ENCODE measurements at regions not wholly inside any gene's neighbourhood (a gene's known extent, or its start where the extent isn't known, plus 50 kb on each side); places are given as distances from the start of the nearest gene placed in this dataset.

DNA sequence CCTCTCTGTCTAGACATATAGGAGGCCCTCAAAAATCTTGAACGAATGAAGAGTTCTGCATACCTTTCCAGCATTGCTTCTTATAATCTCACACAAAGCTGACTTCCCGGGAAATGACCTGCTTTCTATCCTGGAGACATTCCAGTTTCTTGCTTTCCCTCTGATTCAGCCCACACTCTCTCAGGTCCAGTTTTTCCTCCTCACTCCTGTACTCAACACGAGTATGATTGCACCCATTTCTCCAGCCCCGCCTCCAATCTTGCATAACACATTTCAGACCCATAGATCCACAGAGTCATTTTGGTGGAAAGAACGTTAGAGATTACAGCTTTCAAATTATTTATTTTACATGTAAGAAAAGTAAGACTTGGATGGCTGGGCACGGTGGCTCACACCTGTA, 127.5 kb upstream of the TLR3 start:
- Histone ChIP-seq H3K4me3 (ENCODE audit: severe bottlenecking) (no peak overlapping the region), H3K27me3 (ENCODE audit: insufficient read depth, poor library complexity, severe bottlenecking) (no peaks in the 10 kb centered on the region), H3K9me3 (ENCODE audit: severe bottlenecking) (no peaks in the 10 kb centered on the region), H3K36me3 (ENCODE audit: low read depth) (no peaks in the 10 kb centered on the region), H3K27ac (ENCODE audit: poor library complexity, severe bottlenecking) (no peak overlapping the region), H3K4me1 (ENCODE audit: insufficient read depth, poor library complexity, severe bottlenecking) (no peaks in the 10 kb centered on the region)
- TF ChIP-seq, protein P1, sequence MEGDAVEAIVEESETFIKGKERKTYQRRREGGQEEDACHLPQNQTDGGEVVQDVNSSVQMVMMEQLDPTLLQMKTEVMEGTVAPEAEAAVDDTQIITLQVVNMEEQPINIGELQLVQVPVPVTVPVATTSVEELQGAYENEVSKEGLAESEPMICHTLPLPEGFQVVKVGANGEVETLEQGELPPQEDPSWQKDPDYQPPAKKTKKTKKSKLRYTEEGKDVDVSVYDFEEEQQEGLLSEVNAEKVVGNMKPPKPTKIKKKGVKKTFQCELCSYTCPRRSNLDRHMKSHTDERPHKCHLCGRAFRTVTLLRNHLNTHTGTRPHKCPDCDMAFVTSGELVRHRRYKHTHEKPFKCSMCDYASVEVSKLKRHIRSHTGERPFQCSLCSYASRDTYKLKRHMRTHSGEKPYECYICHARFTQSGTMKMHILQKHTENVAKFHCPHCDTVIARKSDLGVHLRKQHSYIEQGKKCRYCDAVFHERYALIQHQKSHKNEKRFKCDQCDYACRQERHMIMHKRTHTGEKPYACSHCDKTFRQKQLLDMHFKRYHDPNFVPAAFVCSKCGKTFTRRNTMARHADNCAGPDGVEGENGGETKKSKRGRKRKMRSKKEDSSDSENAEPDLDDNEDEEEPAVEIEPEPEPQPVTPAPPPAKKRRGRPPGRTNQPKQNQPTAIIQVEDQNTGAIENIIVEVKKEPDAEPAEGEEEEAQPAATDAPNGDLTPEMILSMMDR (IDR thresholded peaks at IDR 0.05; ENCODE audit: poor library complexity, severe bottlenecking): no peak
- ATAC-seq (ENCODE audit: low read depth) (no peak), DNase-seq (ENCODE audit: low spot score) (no peak)

DNA sequence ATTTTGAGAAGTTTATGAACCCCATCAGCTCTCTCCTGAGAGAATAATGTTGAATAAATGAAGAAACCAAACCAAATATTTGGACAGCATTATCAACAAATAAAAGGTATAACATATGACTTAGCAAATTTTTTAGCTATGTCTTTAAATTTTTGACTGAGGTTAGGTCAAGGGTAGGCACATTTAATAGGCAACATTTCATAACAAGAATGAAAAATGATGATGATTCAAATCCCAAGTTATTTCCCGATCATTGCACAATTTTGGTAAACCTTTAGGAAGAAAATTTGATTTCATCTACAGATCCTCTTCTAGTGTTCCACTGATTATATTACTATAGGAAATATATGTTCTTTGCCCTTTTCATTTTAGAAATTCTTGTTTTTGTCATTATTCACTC, 123.7 kb upstream of the TLR3 start:
- Histone ChIP-seq H3K4me3 (ENCODE audit: severe bottlenecking) (no peak overlapping the region), H3K27ac (ENCODE audit: poor library complexity, severe bottlenecking) (no peak overlapping the region), H3K4me1 (ENCODE audit: insufficient read depth, poor library complexity, severe bottlenecking) (no peaks in the 10 kb centered on the region), H3K9me3 (ENCODE audit: severe bottlenecking) (no peaks in the 10 kb centered on the region), H3K36me3 (ENCODE audit: low read depth) (no peaks in the 10 kb centered on the region), H3K27me3 (ENCODE audit: insufficient read depth, poor library complexity, severe bottlenecking) (no peaks in the 10 kb centered on the region)
- ATAC-seq (ENCODE audit: low read depth) (no peak), DNase-seq (ENCODE audit: low spot score) (no peak)
- TF ChIP-seq, protein P1 (IDR thresholded peaks at IDR 0.05; ENCODE audit: poor library complexity, severe bottlenecking): no peak

DNA sequence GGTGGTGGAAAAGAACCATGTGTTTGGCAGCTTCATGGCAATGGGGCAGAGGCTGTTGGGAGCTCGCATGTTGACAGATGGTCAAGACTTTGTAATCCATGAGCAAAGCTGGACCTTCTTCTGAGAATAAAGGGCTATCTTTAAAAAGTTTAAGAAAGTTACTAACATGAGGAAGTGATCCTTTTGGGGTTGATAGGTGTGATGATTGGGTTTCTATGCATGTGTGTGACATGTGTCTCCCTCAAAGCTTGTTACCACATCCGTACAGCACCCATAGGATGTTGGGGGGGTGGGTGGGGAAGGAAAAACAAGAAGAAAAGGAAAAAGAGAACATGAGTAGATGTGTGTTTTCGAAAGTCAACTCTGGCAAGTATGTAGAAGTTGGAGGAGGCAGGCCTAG, 123.0 kb upstream of the TLR3 start:
- Histone ChIP-seq H3K27ac (ENCODE audit: poor library complexity, severe bottlenecking) (no peak overlapping the region), H3K9me3 (ENCODE audit: severe bottlenecking) (no peaks in the 10 kb centered on the region), H3K27me3 (ENCODE audit: insufficient read depth, poor library complexity, severe bottlenecking) (no peaks in the 10 kb centered on the region), H3K36me3 (ENCODE audit: low read depth) (no peaks in the 10 kb centered on the region), H3K4me1 (ENCODE audit: insufficient read depth, poor library complexity, severe bottlenecking) (no peaks in the 10 kb centered on the region), H3K4me3 (ENCODE audit: severe bottlenecking) (no peak overlapping the region)
- ATAC-seq (ENCODE audit: low read depth) (no peak), DNase-seq (ENCODE audit: low spot score) (no peak)
- TF ChIP-seq, protein P1 (IDR thresholded peaks at IDR 0.05; ENCODE audit: poor library complexity, severe bottlenecking): no peak

GRCh38 chr4:185950891-185951290, 118.1 kb upstream of the TLR3 start:
- ATAC-seq (ENCODE audit: low read depth) (no peak), DNase-seq (ENCODE audit: low spot score) (no peak)
- H3K27ac ChIP-seq (ENCODE audit: poor library complexity, severe bottlenecking): no peak overlapping the region
- H3K4me3 ChIP-seq (ENCODE audit: severe bottlenecking): no peak overlapping the region
- H3K9me3 ChIP-seq (ENCODE audit: severe bottlenecking): no peaks in the 10 kb centered on the region
- TF ChIP-seq, protein P1 (IDR thresholded peaks at IDR 0.05; ENCODE audit: poor library complexity, severe bottlenecking): no peak
- H3K27me3 ChIP-seq (ENCODE audit: insufficient read depth, poor library complexity, severe bottlenecking): peaks cover 4% of the 10 kb centered on the region
- no peaks in the 10 kb centered on the region for H3K36me3 ChIP-seq (ENCODE audit: low read depth)
- H3K4me1 ChIP-seq (ENCODE audit: insufficient read depth, poor library complexity, severe bottlenecking): no peaks in the 10 kb centered on the region

GRCh38 chr4:185955151-185955770, 113.7 kb upstream of the TLR3 start:
- Histone ChIP-seq H3K4me3 (ENCODE audit: severe bottlenecking) (no peak overlapping the region), H3K4me1 (ENCODE audit: insufficient read depth, poor library complexity, severe bottlenecking) (no peaks in the 10 kb centered on the region), H3K9me3 (ENCODE audit: severe bottlenecking) (no peaks in the 10 kb centered on the region), H3K27me3 (ENCODE audit: insufficient read depth, poor library complexity, severe bottlenecking) (peaks cover 13% of the 10 kb centered on the region), H3K36me3 (ENCODE audit: low read depth) (no peaks in the 10 kb centered on the region), H3K27ac (ENCODE audit: poor library complexity, severe bottlenecking) (no peak overlapping the region)
- ATAC-seq (ENCODE audit: low read depth): no peak
- no peak for DNase-seq (ENCODE audit: low spot score)
- TF ChIP-seq, protein P1 (IDR thresholded peaks at IDR 0.05; ENCODE audit: poor library complexity, severe bottlenecking): no peak

All from RWPE2 (cell line).